OCI-LY1 (cell line): ENCODE measurements at regions not wholly inside any gene's neighbourhood (a gene's known extent, or its start where the extent isn't known, plus 50 kb on each side); places are given as distances from the start of the nearest gene placed in this dataset.

Experiments used
- EZH2 ChIP-seq: fragments of 200-600 bp; sonication (generic), shearing (Covaris generic); IDR thresholded peaks from 2 replicates; pipeline ENCODE4 v1.8.0; 2017; ENCODE audit warnings: borderline replicate concordance, mixed run types, mild to moderate bottlenecking, antibody characterized with exemption, low read length, moderate library complexity, mixed read lengths
- TF ChIP-seq, protein P1 (sequence below): fragments of 200-600 bp; sonication (generic), shearing (Covaris generic); IDR thresholded peaks from 2 replicates; pipeline ENCODE4 v1.5.1; 2017; ENCODE audit warnings: mild to moderate bottlenecking, antibody characterized with exemption, low read length, moderate library complexity, mixed read lengths

DNA sequence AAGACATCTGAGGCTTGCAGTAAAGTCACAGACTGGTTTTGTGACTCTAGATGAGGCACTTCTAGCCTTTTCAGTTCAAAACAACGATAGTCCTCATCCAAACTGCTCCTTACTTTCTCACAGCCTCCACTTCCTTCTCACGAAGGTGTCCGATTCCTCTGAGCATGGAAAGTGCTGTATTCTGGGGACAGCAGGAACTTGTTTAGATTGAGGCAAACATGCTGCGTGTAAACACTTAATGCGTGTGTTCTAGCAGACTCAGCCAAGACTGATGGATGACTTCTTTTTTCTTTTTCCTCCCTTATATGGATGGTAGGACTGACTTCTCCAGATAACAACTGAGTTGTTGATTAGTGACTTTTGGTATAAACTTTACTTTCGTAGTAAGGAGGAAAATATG, 80.2 kb upstream of the PRDM1 start:
- TF ChIP-seq, protein P1, sequence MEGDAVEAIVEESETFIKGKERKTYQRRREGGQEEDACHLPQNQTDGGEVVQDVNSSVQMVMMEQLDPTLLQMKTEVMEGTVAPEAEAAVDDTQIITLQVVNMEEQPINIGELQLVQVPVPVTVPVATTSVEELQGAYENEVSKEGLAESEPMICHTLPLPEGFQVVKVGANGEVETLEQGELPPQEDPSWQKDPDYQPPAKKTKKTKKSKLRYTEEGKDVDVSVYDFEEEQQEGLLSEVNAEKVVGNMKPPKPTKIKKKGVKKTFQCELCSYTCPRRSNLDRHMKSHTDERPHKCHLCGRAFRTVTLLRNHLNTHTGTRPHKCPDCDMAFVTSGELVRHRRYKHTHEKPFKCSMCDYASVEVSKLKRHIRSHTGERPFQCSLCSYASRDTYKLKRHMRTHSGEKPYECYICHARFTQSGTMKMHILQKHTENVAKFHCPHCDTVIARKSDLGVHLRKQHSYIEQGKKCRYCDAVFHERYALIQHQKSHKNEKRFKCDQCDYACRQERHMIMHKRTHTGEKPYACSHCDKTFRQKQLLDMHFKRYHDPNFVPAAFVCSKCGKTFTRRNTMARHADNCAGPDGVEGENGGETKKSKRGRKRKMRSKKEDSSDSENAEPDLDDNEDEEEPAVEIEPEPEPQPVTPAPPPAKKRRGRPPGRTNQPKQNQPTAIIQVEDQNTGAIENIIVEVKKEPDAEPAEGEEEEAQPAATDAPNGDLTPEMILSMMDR = no peak
- no peak for TF ChIP-seq EZH2
